HCT116 (cell line): ENCODE measurements at regions not wholly inside any gene's neighbourhood (a gene's known extent, or its start where the extent isn't known, plus 50 kb on each side); places are given as distances from the start of the nearest gene placed in this dataset.

ENCODE experiments used
- ATAC-seq: fragments of 200-7000 bp; cut with Tn5 transposase; 2 replicates; pipeline ENCODE4 v1.9.1; 2020; ENCODE audit warnings: mild to moderate bottlenecking, moderate library complexity
- BruUV-seq: library from RNA; stranded (reverse); fragments of 400-500 nt; replicated peaks from 2 replicates; lab custom pipeline; 2021; lab: Mats Ljungman, UMichigan
- CTCF ChIA-PET: fragments of 300-600 bp; sonication (Branson Sonifier 250); formaldehyde crosslinking; loops from one replicate; lab custom pipeline; 2021; ENCODE audit warnings: antibody characterized with exemption; lab: Charles Lee
- POLR2A ChIA-PET: fragments of 300-600, 350-600 bp; sonication (Branson Sonifier 250); formaldehyde crosslinking; loops from one replicate; lab custom pipeline; 2021; ENCODE audit warnings: antibody characterized with exemption; lab: Charles Lee
- RAD21 ChIA-PET, 2 experiments: fragments of 300-600 bp; sonication (Branson Sonifier 250); formaldehyde crosslinking; loops; one replicate each; lab custom pipeline; 2023; ENCODE audit warnings: low total read pairs in 2 of 2; ENCODE audit not compliant: uncharacterized antibody in 2 of 2, unreplicated experiment in 2 of 2, low non-redundant PET in 1 of 2; lab: Charles Lee
- DNase-seq: peaks from one replicate; pipeline ENCODE4 v3.0.0-alpha.2; 2010; ENCODE audit warnings: low read depth, low spot score
- H2AFZ ChIP-seq: fragments of 200-600 bp; shearing (Covaris generic), sonication (generic); 2 replicates; pipeline ENCODE4 v1.6.1; 2017; ENCODE audit warnings: low read depth, mixed run types, mixed read lengths, antibody characterized with exemption, low read length; ENCODE audit not compliant: poor library complexity, severe bottlenecking
- H3K27ac ChIP-seq: 2 replicates; pipeline ENCODE4 v1.5.1; 2012; ENCODE audit warnings: low read depth, low read length
- H3K27me3 ChIP-seq: fragments of 200-600 bp; sonication (generic); 2 replicates; pipeline ENCODE4 v1.6.1; 2016; ENCODE audit warnings: mixed run types, low read length, mixed read lengths; ENCODE audit not compliant: insufficient read depth
- H3K36me3 ChIP-seq, 2 experiments: fragments of 200-500 bp in 1 of 2; fragments of 200-600 bp in 1 of 2; sonication (Bioruptor generic) in 1 of 2; sonication (generic) in 1 of 2; 2 replicates each; pipeline versions ENCODE4 v1.5.1 to v1.6.1; 2014 to 2016; ENCODE audit warnings: low read length in 2 of 2, inconsistent platforms in 1 of 2, mixed read lengths in 1 of 2, mixed run types in 1 of 2; ENCODE audit not compliant: insufficient read depth in 2 of 2, control insufficient read depth in 1 of 2
- H3K4me1 ChIP-seq, 2 experiments: fragments of 200-600 bp in 1 of 2; sonication (generic) in 1 of 2; 2 replicates each; pipeline versions ENCODE4 v1.5.1 to v1.6.1; 2012 to 2017; ENCODE audit warnings: low read length in 2 of 2, inconsistent platforms in 1 of 2, mild to moderate bottlenecking in 1 of 2, mixed read lengths in 1 of 2, mixed run types in 1 of 2, moderate library complexity in 1 of 2; ENCODE audit not compliant: insufficient read depth in 2 of 2, control insufficient read depth in 1 of 2
- H3K4me2 ChIP-seq: fragments of 200-600 bp; sonication (generic); 2 replicates; pipeline ENCODE4 v1.6.1; 2017; ENCODE audit warnings: mixed run types, low read length, mixed read lengths
- H3K4me3 ChIP-seq, 2 experiments: fragments of 200-600 bp in 1 of 2; sonication (generic) in 1 of 2; replicated peaks in 1 of 2; 2 replicates each; pipeline ENCODE4 v1.5.1; 2011 to 2016; ENCODE audit warnings: low read length in 2 of 2, control low read depth in 1 of 2, low read depth in 1 of 2, mild to moderate bottlenecking in 1 of 2, mixed read lengths in 1 of 2, mixed run types in 1 of 2
- H3K79me2 ChIP-seq: fragments of 200-600 bp; sonication (generic); 2 replicates; pipeline ENCODE4 v1.6.1; 2017; ENCODE audit warnings: mild to moderate bottlenecking, mixed run types, low read length, moderate library complexity, mixed read lengths; ENCODE audit not compliant: insufficient read depth
- H3K9ac ChIP-seq: fragments of 200-600 bp; sonication (generic); 2 replicates; pipeline ENCODE4 v1.6.1; 2016; ENCODE audit warnings: low read length, mixed read lengths
- H3K9me2 ChIP-seq: fragments of 200-600 bp; sonication (generic), shearing (Covaris generic); 2 replicates; pipeline ENCODE4 v1.6.1; 2017; ENCODE audit warnings: mixed run types, mild to moderate bottlenecking, moderate library complexity; ENCODE audit not compliant: insufficient read depth
- H3K9me3 ChIP-seq, 2 experiments: fragments of 200-500 bp in 1 of 2; fragments of 200-600 bp in 1 of 2; sonication (Bioruptor generic) in 1 of 2; sonication (generic) in 1 of 2; 2 replicates each; pipeline ENCODE4 v1.6.1; 2014 to 2017; ENCODE audit warnings: low read length in 2 of 2, mixed read lengths in 2 of 2, inconsistent platforms in 1 of 2, low read depth in 1 of 2, mild to moderate bottlenecking in 1 of 2, mixed run types in 1 of 2, moderate library complexity in 1 of 2; ENCODE audit not compliant: control insufficient read depth in 1 of 2, insufficient read depth in 1 of 2
- H4K20me1 ChIP-seq: fragments of 200-600 bp; sonication (generic), shearing (Covaris generic); 2 replicates; pipeline ENCODE4 v1.6.1; 2017; ENCODE audit warnings: mixed run types, mild to moderate bottlenecking, moderate library complexity; ENCODE audit not compliant: insufficient read depth
- CEBPB ChIP-seq: IDR thresholded peaks from 2 replicates; pipeline ENCODE4 v1.6.1; 2012; ENCODE audit warnings: low read depth
- EGR1 ChIP-seq: IDR thresholded peaks from 2 replicates; pipeline ENCODE4 v1.6.1; 2012; ENCODE audit warnings: low read depth
- EZH2 ChIP-seq: fragments of 200-600 bp; sonication (generic); IDR thresholded peaks from 2 replicates; pipeline ENCODE4 v1.6.1; 2017; ENCODE audit warnings: antibody characterized with exemption, mixed run types
- EZH2phosphoT487 ChIP-seq: fragments of 200-600 bp; IDR thresholded peaks from 2 replicates; pipeline ENCODE4 v1.6.1; 2018; ENCODE audit warnings: antibody characterized with exemption, borderline replicate concordance
- FOSL1 ChIP-seq: IDR thresholded peaks from 2 replicates; pipeline ENCODE4 v1.6.1; 2012; ENCODE audit warnings: low read depth
- POLR2A ChIP-seq: IDR thresholded peaks from 2 replicates; pipeline ENCODE4 v1.7.0; 2011; ENCODE audit warnings: borderline replicate concordance; ENCODE audit not compliant: insufficient read depth, insufficient read length; ENCODE audit errors: extremely low read depth
- POLR2AphosphoS5 ChIP-seq: IDR thresholded peaks from 2 replicates; pipeline ENCODE4 v1.6.1; 2011; ENCODE audit warnings: mild to moderate bottlenecking, low read depth, low read length, moderate library complexity
- SP1 ChIP-seq: IDR thresholded peaks from 2 replicates; pipeline ENCODE4 v1.6.1; 2012; ENCODE audit warnings: low read depth
- SRF ChIP-seq: IDR thresholded peaks from 2 replicates; pipeline ENCODE4 v1.6.1; 2012; ENCODE audit warnings: low read depth
- TCF7L2 ChIP-seq: IDR thresholded peaks from 2 replicates; pipeline ENCODE4 v1.7.0; 2011; ENCODE audit warnings: borderline replicate concordance, inconsistent platforms; ENCODE audit not compliant: insufficient read depth, insufficient read length; ENCODE audit errors: extremely low read depth
- ZFX ChIP-seq: fragments of 450-650 bp; IDR thresholded peaks from 2 replicates; pipeline ENCODE4 v1.6.1; 2017
- ZNF274 ChIP-seq: fragments of 200-500 bp; sonication (Bioruptor generic); IDR thresholded peaks from 2 replicates; pipeline ENCODE4 v1.6.1; 2014; ENCODE audit warnings: mild to moderate bottlenecking, low read depth, low read length, inconsistent platforms
- intact Hi-C: fragments of 100-400 bp; cut with micrococcal nuclease; formaldehyde crosslinking; loops from 2 replicates; pipeline ENCODE4 v1.10.0; 2022
- TF ChIP-seq, protein P1 (sequence below): IDR thresholded peaks from 2 replicates; pipeline ENCODE4 v1.6.1; 2012
- TF ChIP-seq, protein P2 (sequence below): IDR thresholded peaks from 2 replicates; pipeline ENCODE4 v1.6.1; 2011; ENCODE audit warnings: mild to moderate bottlenecking, low read length, moderate library complexity; ENCODE audit not compliant: insufficient replicate concordance; ENCODE audit errors: extremely low read depth

DNA sequence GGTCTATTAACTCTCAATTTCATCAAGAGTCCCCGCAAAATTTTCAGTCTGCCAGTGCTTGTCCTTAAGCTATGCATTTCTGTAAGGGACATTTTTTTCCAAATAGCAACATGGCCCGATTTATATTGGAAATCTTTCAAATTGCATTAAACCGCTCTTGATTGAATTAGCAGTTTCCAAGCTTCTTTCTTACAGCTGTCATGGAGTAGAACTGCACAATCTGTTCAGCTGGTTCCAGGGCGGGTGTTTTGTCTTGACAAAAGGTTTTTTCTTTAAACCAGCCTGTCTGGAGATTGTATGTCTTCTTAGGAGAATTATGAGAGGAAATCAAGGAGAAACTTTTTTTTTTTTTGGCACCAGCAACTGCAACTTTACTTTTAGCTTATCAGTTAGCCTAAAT is 185.8 kb downstream of the ALG10B start:
- intact Hi-C loops: no loop called here
- POLR2A ChIA-PET: no interaction called here
- Histone ChIP-seq H3K36me3 (no peaks in the 10 kb centered on the region), H3K9me3 (peaks cover 0 to 3% of the 10 kb centered on the region in 2 experiments; a peak in 1 of 4 replicates), H2AFZ (no peak overlapping the region), H3K9ac (no peak overlapping the region), H3K27me3 (no peaks in the 10 kb centered on the region), H4K20me1 (no peaks in the 10 kb centered on the region), H3K27ac (no peak overlapping the region), H3K9me2 (no peaks in the 10 kb centered on the region), H3K4me1 (no peaks in the 10 kb centered on the region), H3K4me3 (no peak overlapping the region), H3K4me2 (no peak overlapping the region), H3K79me2 (no peaks in the 10 kb centered on the region)
- CTCF ChIA-PET: no interaction called here
- DNase-seq: no peak
- ATAC-seq: no peak
- no peak for TF ChIP-seq EGR1
- TF ChIP-seq SP1: no peak
- no peak for TF ChIP-seq POLR2AphosphoS5
- no peak for TF ChIP-seq ZNF274
- TF ChIP-seq, protein P1, sequence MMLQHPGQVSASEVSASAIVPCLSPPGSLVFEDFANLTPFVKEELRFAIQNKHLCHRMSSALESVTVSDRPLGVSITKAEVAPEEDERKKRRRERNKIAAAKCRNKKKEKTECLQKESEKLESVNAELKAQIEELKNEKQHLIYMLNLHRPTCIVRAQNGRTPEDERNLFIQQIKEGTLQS: no peak
- no peak for TF ChIP-seq TCF7L2
- TF ChIP-seq, protein P2, sequence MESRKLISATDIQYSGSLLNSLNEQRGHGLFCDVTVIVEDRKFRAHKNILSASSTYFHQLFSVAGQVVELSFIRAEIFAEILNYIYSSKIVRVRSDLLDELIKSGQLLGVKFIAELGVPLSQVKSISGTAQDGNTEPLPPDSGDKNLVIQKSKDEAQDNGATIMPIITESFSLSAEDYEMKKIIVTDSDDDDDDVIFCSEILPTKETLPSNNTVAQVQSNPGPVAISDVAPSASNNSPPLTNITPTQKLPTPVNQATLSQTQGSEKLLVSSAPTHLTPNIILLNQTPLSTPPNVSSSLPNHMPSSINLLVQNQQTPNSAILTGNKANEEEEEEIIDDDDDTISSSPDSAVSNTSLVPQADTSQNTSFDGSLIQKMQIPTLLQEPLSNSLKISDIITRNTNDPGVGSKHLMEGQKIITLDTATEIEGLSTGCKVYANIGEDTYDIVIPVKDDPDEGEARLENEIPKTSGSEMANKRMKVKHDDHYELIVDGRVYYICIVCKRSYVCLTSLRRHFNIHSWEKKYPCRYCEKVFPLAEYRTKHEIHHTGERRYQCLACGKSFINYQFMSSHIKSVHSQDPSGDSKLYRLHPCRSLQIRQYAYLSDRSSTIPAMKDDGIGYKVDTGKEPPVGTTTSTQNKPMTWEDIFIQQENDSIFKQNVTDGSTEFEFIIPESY: no peak
- BruUV-seq: no TSS peak
- RAD21 ChIA-PET: no interaction called here

DNA sequence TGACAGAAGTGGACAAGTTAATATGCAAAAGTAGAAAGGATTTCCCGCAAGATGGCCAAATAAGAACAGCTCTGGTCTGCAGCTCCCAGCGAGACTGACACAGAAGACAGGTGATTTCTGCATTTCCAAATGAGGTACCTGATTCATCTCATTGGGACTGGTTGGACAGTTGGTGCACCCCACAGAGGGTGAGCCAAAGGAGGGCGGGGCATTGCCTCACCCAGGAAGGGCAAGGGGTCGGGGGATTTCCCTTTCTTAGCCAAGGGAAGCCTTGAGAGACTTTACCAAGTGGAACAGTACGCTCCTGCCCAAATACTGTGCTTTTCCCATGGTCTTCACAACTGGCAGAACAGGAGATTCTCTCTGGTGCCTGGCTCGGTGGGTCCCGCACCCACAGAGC is 191.3 kb downstream of the ALG10B start:
- H4K20me1 ChIP-seq: no peaks in the 10 kb centered on the region
- intact Hi-C loops: no loop called here
- H3K4me3 ChIP-seq: no peak overlapping the region
- H3K79me2 ChIP-seq: no peaks in the 10 kb centered on the region
- ChIA-PET CTCF (no interaction called here), RAD21 (no interaction called here), POLR2A (no interaction called here)
- H3K9me3 ChIP-seq: no peaks in the 10 kb centered on the region
- no peak overlapping the region for H3K27ac ChIP-seq
- no peak for DNase-seq
- no peaks in the 10 kb centered on the region; a peak in 1 of 4 replicates for H3K4me1 ChIP-seq
- no peak overlapping the region for H2AFZ ChIP-seq
- no peaks in the 10 kb centered on the region for H3K36me3 ChIP-seq
- no peak overlapping the region for H3K9ac ChIP-seq
- no peak overlapping the region for H3K4me2 ChIP-seq
- BruUV-seq: no TSS peak
- no peak for ATAC-seq
- H3K27me3 ChIP-seq: no peaks in the 10 kb centered on the region
- no peaks in the 10 kb centered on the region for H3K9me2 ChIP-seq
- TF ChIP-seq ZFX (no peak), ZNF274 (no peak), POLR2A (no peak), FOSL1 (no peak), POLR2AphosphoS5 (no peak), SRF (no peak), EZH2phosphoT487 (no peak), CEBPB (no peak), EZH2 (no peak)
- TF ChIP-seq, protein P2: no peak
